ENCODE measurements at regions not wholly inside any gene's neighbourhood (a gene's known extent, or its start where the extent isn't known, plus 50 kb on each side); places are given as distances from the start of the nearest gene placed in this dataset.

DNA sequence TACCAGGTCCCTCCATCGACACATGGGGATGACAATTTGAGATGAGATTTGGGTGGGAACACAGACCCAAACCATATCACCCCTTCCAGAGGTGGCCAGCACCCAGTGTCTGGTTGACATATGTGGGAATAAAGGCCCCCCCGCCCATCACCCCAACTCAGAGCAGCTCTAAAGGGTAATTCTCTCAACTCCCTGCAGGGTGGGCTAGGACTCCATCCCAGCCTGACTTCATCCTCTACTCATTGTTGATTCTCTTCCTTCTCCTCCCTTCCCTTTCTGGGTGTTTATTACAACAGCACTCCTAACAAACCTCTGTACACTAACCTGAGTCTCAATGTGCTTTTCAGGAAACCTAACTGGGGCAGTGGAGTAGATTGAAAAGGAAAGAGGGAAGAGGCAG lies 339.9 kb downstream of the ACTL7B start:
- TF ChIP-seq POLR2A (IDR thresholded peaks at IDR 0.05; ENCODE audit: borderline replicate concordance, extremely low read depth, insufficient read depth, insufficient read length) (no peak), EGR1 (IDR thresholded peaks at IDR 0.05; ENCODE audit: low read depth) (no peak), POLR2AphosphoS5 (IDR thresholded peaks at IDR 0.05; ENCODE audit: low read depth, low read length) (no peak), EZH2 (IDR thresholded peaks at IDR 0.05) (no peak)
- TF ChIP-seq, protein P1, sequence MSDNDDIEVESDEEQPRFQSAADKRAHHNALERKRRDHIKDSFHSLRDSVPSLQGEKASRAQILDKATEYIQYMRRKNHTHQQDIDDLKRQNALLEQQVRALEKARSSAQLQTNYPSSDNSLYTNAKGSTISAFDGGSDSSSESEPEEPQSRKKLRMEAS (IDR thresholded peaks at IDR 0.05) = no peak
- TF ChIP-seq, protein P2, sequence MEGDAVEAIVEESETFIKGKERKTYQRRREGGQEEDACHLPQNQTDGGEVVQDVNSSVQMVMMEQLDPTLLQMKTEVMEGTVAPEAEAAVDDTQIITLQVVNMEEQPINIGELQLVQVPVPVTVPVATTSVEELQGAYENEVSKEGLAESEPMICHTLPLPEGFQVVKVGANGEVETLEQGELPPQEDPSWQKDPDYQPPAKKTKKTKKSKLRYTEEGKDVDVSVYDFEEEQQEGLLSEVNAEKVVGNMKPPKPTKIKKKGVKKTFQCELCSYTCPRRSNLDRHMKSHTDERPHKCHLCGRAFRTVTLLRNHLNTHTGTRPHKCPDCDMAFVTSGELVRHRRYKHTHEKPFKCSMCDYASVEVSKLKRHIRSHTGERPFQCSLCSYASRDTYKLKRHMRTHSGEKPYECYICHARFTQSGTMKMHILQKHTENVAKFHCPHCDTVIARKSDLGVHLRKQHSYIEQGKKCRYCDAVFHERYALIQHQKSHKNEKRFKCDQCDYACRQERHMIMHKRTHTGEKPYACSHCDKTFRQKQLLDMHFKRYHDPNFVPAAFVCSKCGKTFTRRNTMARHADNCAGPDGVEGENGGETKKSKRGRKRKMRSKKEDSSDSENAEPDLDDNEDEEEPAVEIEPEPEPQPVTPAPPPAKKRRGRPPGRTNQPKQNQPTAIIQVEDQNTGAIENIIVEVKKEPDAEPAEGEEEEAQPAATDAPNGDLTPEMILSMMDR (IDR thresholded peaks at IDR 0.05 in 2 of 3, conservative IDR thresholded peaks at IDR 0.05 in 1 of 3; ENCODE audit: borderline replicate concordance in 1 of 3, insufficient read depth in 1 of 3, low read depth in 2 of 3, low read length in 2 of 3) = peak in 1 of 3 experiments; percentile 23; a peak in 2 of 6 replicates

Data from HCT116 (cell line).